A673 (cell line): ENCODE measurements at regions not wholly inside any gene's neighbourhood (a gene's known extent, or its start where the extent isn't known, plus 50 kb on each side); places are given as distances from the start of the nearest gene placed in this dataset.

Source experiments
- EZH2 ChIP-seq: fragments of 200-600 bp; sonication (generic); IDR thresholded peaks from 2 replicates; pipeline ENCODE4 v1.6.1; 2017; ENCODE audit warnings: borderline replicate concordance, low read depth, mild to moderate bottlenecking, mixed read lengths, antibody characterized with exemption, low read length; ENCODE audit not compliant: poor library complexity, severe bottlenecking
- TF ChIP-seq, protein P1 (sequence below): fragments of 300-800, 200-600 bp; sonication (generic); conservative IDR thresholded peaks from 2 replicates; pipeline ENCODE4 v1.5.1; 2017; ENCODE audit warnings: low read depth, mild to moderate bottlenecking, antibody characterized with exemption, low read length, moderate library complexity, mixed read lengths

DNA sequence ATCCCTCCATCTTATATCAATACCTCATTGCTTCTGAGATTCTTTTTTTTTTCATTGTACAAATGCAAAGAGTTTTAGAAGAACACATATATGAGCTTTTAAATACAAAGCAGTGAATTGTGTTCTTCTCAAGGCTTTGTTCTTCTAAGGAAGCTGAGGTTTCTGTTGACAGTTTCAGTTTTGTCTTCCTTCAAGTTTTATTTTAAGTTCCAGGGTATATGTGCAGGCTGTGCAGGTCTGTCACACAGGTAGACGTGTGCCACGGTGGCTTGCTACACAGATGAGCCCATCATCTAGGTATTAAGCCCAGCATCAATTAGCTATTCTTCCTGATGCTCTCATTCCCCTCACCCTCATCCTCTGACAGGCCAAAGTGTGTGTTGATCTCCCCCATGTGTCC lies 201.2 kb upstream of the DIPK2B start:
- TF ChIP-seq, protein P1, sequence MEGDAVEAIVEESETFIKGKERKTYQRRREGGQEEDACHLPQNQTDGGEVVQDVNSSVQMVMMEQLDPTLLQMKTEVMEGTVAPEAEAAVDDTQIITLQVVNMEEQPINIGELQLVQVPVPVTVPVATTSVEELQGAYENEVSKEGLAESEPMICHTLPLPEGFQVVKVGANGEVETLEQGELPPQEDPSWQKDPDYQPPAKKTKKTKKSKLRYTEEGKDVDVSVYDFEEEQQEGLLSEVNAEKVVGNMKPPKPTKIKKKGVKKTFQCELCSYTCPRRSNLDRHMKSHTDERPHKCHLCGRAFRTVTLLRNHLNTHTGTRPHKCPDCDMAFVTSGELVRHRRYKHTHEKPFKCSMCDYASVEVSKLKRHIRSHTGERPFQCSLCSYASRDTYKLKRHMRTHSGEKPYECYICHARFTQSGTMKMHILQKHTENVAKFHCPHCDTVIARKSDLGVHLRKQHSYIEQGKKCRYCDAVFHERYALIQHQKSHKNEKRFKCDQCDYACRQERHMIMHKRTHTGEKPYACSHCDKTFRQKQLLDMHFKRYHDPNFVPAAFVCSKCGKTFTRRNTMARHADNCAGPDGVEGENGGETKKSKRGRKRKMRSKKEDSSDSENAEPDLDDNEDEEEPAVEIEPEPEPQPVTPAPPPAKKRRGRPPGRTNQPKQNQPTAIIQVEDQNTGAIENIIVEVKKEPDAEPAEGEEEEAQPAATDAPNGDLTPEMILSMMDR: no peak
- TF ChIP-seq EZH2: no peak
